Esophagus squamous epithelium (tissue), 5 donors: ENCODE measurements at regions not wholly inside any gene's neighbourhood (a gene's known extent, or its start where the extent isn't known, plus 50 kb on each side); places are given as distances from the start of the nearest gene placed in this dataset.
"Not testable (repeated sequence)": the region's sequence is repeated elsewhere in the genome, so short reads cannot be mapped to it uniquely, and the experiment has no call there.

Experiments used
- DNase-seq: peaks from one replicate; lab custom pipeline; 2025; lab: John Stamatoyannopoulos, UW
- H3K27ac ChIP-seq, 4 donors: fragments of 200-600 bp; sonication (generic); one replicate each; pipeline ENCODE4 v1.5.1; 2016 to 2019; ENCODE audit warnings: mild to moderate bottlenecking in 1 of 4
- H3K27me3 ChIP-seq, 4 donors: fragments of 200-600 bp; sonication (generic); 1 replicate in 3 of 4; 2 replicates in 1 of 4; pipeline versions ENCODE4 v1.5.1 to v1.6.0; 2017 to 2021; ENCODE audit warnings: antibody characterized with exemption in 1 of 4
- H3K36me3 ChIP-seq, 3 donors: fragments of 200-600 bp; sonication (generic); one replicate each; pipeline ENCODE4 v1.5.1; 2016 to 2019
- H3K4me1 ChIP-seq, 3 donors: fragments of 200-600 bp; sonication (generic); one replicate each; pipeline ENCODE4 v1.5.1; 2017 to 2019
- H3K4me3 ChIP-seq, 4 donors: fragments of 200-600 bp; sonication (generic); 1 replicate in 3 of 4; 2 replicates in 1 of 4; pipeline ENCODE4 v1.5.1; 2016 to 2019; ENCODE audit warnings: mild to moderate bottlenecking in 2 of 4, moderate library complexity in 1 of 4
- H3K9me3 ChIP-seq, 3 donors: fragments of 200-600 bp; sonication (generic); one replicate each; pipeline ENCODE4 v1.5.1; 2016 to 2019
- CTCF ChIP-seq, 6 experiments: fragments of 450-650 bp in 4 of 6; fragments of 200-600 bp in 2 of 6; sonication (generic) in 2 of 6; IDR thresholded peaks; one replicate each; pipeline ENCODE4 v1.5.1; 2016 to 2019; ENCODE audit warnings: antibody characterized with exemption in 6 of 6, mild to moderate bottlenecking in 4 of 6, moderate library complexity in 4 of 6
- POLR2A ChIP-seq, 4 donors: fragments of 450-650 bp; IDR thresholded peaks; one replicate each; pipeline ENCODE4 v1.6.1; 2017; ENCODE audit warnings: antibody characterized with exemption in 4 of 4, mild to moderate bottlenecking in 4 of 4, moderate library complexity in 3 of 4
- WGBS, 2 donors: methylation state at CpG; one replicate each; pipeline ENCODE4 v1.1.5; 2018; 5-methylcytosine and 5-hydroxymethylcytosine counted together
- intact Hi-C: fragments of 100-400 bp; cut with DNase I; formaldehyde crosslinking; loops from one replicate; pipeline ENCODE4 v1.15.0; 2022
- donor health status: DM: yes; HTN: yes; CAD: no.

GRCh38 chr7:109479388-109479787 is 909.7 kb downstream of the DNAJB9 start:
- Histone ChIP-seq H3K27ac (no peak overlapping the region), H3K4me1 (no peaks in the 10 kb centered on the region), H3K9me3 (no peaks in the 10 kb centered on the region), H3K4me3 (no peak overlapping the region), H3K27me3 (no peaks in the 10 kb centered on the region), H3K36me3 (no peaks in the 10 kb centered on the region)
- DNase-seq, result no peak
- intact Hi-C loops, result no loop called here
- TF ChIP-seq POLR2A (IDR thresholded peaks at IDR 0.05) (no peak), CTCF (IDR thresholded peaks at IDR 0.05) (no peak)
- 26 to 63% methylated on average over 2 of the region's 2 CpGs for WGBS, 2 donors

GRCh38 chr7:109490607-109491006 is 920.9 kb downstream of the DNAJB9 start:
- H3K36me3 ChIP-seq, H3K27ac ChIP-seq, H3K4me3 ChIP-seq, intact Hi-C loops, DNase-seq, H3K4me1 ChIP-seq, H3K27me3 ChIP-seq, H3K9me3 ChIP-seq: not testable (repeated sequence)
- WGBS, 2 donors, result 94 to 100% methylated on average over 1 of the region's 1 CpG

- H3K27ac ChIP-seq, result no peak overlapping the region
- no peaks in the 10 kb centered on the region for H3K36me3 ChIP-seq
- H3K4me3 ChIP-seq, result no peak overlapping the region
- no peaks in the 10 kb centered on the region for H3K4me1 ChIP-seq
- no peaks in the 10 kb centered on the region for H3K9me3 ChIP-seq
- no peak for DNase-seq
- H3K27me3 ChIP-seq, result no peaks in the 10 kb centered on the region
- TF ChIP-seq POLR2A (IDR thresholded peaks at IDR 0.05) (no peak), CTCF (IDR thresholded peaks at IDR 0.05) (no peak)
- WGBS, 2 donors, result 67 to 75% methylated on average over 5 of the region's 5 CpGs
- intact Hi-C loops, result no loop called here
Measured at GRCh38 chr7:109497053-109497452, 927.4 kb downstream of the DNAJB9 start.

GRCh38 chr7:109498131-109498530 is 928.5 kb downstream of the DNAJB9 start:
- H3K9me3 ChIP-seq, result no peaks in the 10 kb centered on the region
- no peak for TF ChIP-seq CTCF (IDR thresholded peaks at IDR 0.05)
- no peak for TF ChIP-seq POLR2A (IDR thresholded peaks at IDR 0.05)
- H3K27me3 ChIP-seq, result no peaks in the 10 kb centered on the region
- no peaks in the 10 kb centered on the region for H3K36me3 ChIP-seq
- no peaks in the 10 kb centered on the region for H3K4me1 ChIP-seq
- no peak overlapping the region for H3K4me3 ChIP-seq
- no peak for DNase-seq
- no peak overlapping the region for H3K27ac ChIP-seq
- WGBS, 2 donors, result 58 to 61% methylated on average over 2 of the region's 2 CpGs
- intact Hi-C loops, result no loop called here

- H3K27ac ChIP-seq, result no peak overlapping the region
- no peak for DNase-seq
- H3K4me3 ChIP-seq, result no peak overlapping the region
- TF ChIP-seq CTCF (IDR thresholded peaks at IDR 0.05) (no peak), POLR2A (IDR thresholded peaks at IDR 0.05) (no peak)
- WGBS, 2 donors, result 71 to 83% methylated on average over 2 of the region's 2 CpGs
- no peaks in the 10 kb centered on the region for H3K4me1 ChIP-seq
- no peaks in the 10 kb centered on the region for H3K9me3 ChIP-seq
- no peaks in the 10 kb centered on the region for H3K36me3 ChIP-seq
- intact Hi-C loops, result no loop called here
- H3K27me3 ChIP-seq, result no peaks in the 10 kb centered on the region
Measured at GRCh38 chr7:109503421-109503820, 933.7 kb downstream of the DNAJB9 start.

- Histone ChIP-seq H3K4me3 (no peak overlapping the region), H3K4me1 (no peaks in the 10 kb centered on the region), H3K27ac (no peak overlapping the region), H3K36me3 (no peaks in the 10 kb centered on the region), H3K9me3 (no peaks in the 10 kb centered on the region), H3K27me3 (no peaks in the 10 kb centered on the region)
- TF ChIP-seq POLR2A (IDR thresholded peaks at IDR 0.05) (no peak), CTCF (IDR thresholded peaks at IDR 0.05) (no peak)
- DNase-seq, result no peak
- intact Hi-C loops, result no loop called here
- 29 to 53% methylated on average over 4 of the region's 4 CpGs for WGBS, 2 donors
Measured at GRCh38 chr7:109522585-109522984, 952.9 kb downstream of the DNAJB9 start.
